RWPE2 (cell line): ENCODE measurements at regions not wholly inside any gene's neighbourhood (a gene's known extent, or its start where the extent isn't known, plus 50 kb on each side); places are given as distances from the start of the nearest gene placed in this dataset.

Experiments used
- ATAC-seq: fragments of 200-7000 bp; cut with Tn5 transposase; 3 replicates; pipeline ENCODE4 v1.9.1; 2021; ENCODE audit warnings: low read depth
- DNase-seq: peaks from one replicate; pipeline ENCODE4 v3.0.0-alpha.2; 2020; ENCODE audit warnings: low spot score
- H3K27ac ChIP-seq: fragments of 450-650 bp; 2 replicates; pipeline ENCODE4 v1.5.1; 2017; ENCODE audit warnings: mild to moderate bottlenecking; ENCODE audit not compliant: poor library complexity, severe bottlenecking
- H3K27me3 ChIP-seq: fragments of 250-450 bp; sonication (Bioruptor Pico); 2 replicates; pipeline ENCODE4 v1.5.1; 2021; ENCODE audit warnings: mild to moderate bottlenecking, moderate library complexity; ENCODE audit not compliant: insufficient read depth, poor library complexity, severe bottlenecking
- H3K36me3 ChIP-seq: fragments of 250-450 bp; sonication (Bioruptor Pico); 2 replicates; pipeline ENCODE4 v1.5.1; 2020; ENCODE audit warnings: low read depth, mild to moderate bottlenecking, moderate library complexity
- H3K4me1 ChIP-seq: fragments of 250-450 bp; sonication (Bioruptor Pico); 2 replicates; pipeline ENCODE4 v1.5.1; 2021; ENCODE audit warnings: mild to moderate bottlenecking, moderate library complexity; ENCODE audit not compliant: insufficient read depth, poor library complexity, severe bottlenecking
- H3K4me3 ChIP-seq: fragments of 250-450 bp; sonication (Bioruptor Pico); 2 replicates; pipeline ENCODE4 v1.5.1; 2021; ENCODE audit warnings: mild to moderate bottlenecking, moderate library complexity; ENCODE audit not compliant: severe bottlenecking
- H3K9me3 ChIP-seq: fragments of 250-450 bp; sonication (Bioruptor Pico); 2 replicates; pipeline ENCODE4 v1.5.1; 2021; ENCODE audit warnings: mild to moderate bottlenecking, moderate library complexity; ENCODE audit not compliant: severe bottlenecking
- TF ChIP-seq, protein P1 (sequence below): fragments of 450-650 bp; IDR thresholded peaks from one replicate; pipeline ENCODE4 v1.5.1; 2017; ENCODE audit warnings: mild to moderate bottlenecking, moderate library complexity; ENCODE audit not compliant: poor library complexity, severe bottlenecking

DNA sequence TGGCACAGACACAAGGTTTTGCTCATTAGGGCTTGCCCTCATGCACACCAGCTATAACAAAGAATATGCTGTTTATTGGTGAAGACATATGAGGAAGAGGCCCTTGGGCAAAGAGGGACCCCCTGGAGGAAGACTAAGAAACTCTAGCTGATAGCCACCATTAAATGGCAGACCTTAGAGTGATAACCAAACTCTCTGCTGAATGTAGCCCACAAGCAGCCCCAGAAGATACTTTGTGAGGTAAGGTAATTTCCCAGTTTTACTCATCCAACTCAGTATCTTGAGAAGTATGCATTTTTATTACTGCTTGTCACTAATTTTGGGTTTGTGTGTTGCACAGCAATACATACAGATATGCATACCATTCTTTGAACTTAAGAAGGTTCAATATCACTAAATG is 563.3 kb downstream of the DOK5 start:
- no peaks in the 10 kb centered on the region for H3K36me3 ChIP-seq
- H3K27me3 ChIP-seq, result no peaks in the 10 kb centered on the region
- no peaks in the 10 kb centered on the region for H3K4me1 ChIP-seq
- no peak for DNase-seq
- no peak overlapping the region for H3K4me3 ChIP-seq
- no peaks in the 10 kb centered on the region for H3K9me3 ChIP-seq
- H3K27ac ChIP-seq, result no peak overlapping the region
- TF ChIP-seq, protein P1, sequence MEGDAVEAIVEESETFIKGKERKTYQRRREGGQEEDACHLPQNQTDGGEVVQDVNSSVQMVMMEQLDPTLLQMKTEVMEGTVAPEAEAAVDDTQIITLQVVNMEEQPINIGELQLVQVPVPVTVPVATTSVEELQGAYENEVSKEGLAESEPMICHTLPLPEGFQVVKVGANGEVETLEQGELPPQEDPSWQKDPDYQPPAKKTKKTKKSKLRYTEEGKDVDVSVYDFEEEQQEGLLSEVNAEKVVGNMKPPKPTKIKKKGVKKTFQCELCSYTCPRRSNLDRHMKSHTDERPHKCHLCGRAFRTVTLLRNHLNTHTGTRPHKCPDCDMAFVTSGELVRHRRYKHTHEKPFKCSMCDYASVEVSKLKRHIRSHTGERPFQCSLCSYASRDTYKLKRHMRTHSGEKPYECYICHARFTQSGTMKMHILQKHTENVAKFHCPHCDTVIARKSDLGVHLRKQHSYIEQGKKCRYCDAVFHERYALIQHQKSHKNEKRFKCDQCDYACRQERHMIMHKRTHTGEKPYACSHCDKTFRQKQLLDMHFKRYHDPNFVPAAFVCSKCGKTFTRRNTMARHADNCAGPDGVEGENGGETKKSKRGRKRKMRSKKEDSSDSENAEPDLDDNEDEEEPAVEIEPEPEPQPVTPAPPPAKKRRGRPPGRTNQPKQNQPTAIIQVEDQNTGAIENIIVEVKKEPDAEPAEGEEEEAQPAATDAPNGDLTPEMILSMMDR, result no peak
- no peak for ATAC-seq

DNA sequence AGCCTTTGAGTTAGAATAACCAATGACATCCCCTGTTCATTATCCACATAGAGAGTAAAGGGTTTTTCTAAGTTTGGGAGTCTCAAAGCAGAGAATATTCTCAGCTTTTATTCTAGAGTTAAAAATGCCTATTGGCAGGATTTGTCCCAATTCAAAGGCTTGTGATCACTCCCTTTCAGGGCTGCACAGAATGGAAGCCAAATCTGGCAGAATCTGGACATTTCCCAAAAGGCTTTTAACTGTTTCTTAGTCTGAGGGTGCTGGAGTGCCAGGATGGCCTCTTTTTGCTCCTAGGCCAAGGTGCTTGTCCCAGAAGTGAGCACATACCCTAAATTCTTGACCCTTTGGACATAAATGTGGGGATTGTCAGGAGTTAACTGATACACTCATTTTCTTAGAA is 556.6 kb downstream of the DOK5 start:
- DNase-seq, result no peak
- H3K4me3 ChIP-seq, result no peak overlapping the region
- H3K36me3 ChIP-seq, result no peaks in the 10 kb centered on the region
- H3K9me3 ChIP-seq, result no peaks in the 10 kb centered on the region
- TF ChIP-seq, protein P1, result no peak
- H3K4me1 ChIP-seq, result no peaks in the 10 kb centered on the region
- ATAC-seq, result no peak
- no peaks in the 10 kb centered on the region for H3K27me3 ChIP-seq
- H3K27ac ChIP-seq, result no peak overlapping the region

DNA sequence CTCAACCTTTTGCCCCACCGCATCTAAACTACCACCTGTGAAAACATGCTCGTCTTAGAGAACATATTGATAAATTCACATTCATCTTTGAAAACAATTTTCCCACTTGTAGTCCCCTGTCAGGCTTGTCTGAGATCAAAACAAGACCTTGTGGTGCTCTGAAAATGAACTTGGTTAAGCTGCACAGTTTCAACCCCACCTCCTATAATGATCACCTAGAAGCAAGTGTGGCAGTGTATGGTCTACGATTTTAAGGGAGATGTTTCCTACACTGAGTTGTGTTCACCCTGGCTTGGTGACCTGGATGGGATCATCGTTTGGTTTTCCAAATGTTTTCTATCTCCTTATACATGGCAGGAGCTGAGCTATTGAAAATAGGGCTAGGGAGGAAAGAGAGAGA is 539.4 kb downstream of the DOK5 start:
- Histone ChIP-seq H3K4me1 (no peaks in the 10 kb centered on the region), H3K36me3 (no peaks in the 10 kb centered on the region), H3K27me3 (no peaks in the 10 kb centered on the region), H3K4me3 (no peak overlapping the region), H3K27ac (no peak overlapping the region), H3K9me3 (no peaks in the 10 kb centered on the region)
- TF ChIP-seq, protein P1, result no peak
- ATAC-seq (peak; percentile 32; the same call in 2 of the 3 replicates), DNase-seq (no peak)

DNA sequence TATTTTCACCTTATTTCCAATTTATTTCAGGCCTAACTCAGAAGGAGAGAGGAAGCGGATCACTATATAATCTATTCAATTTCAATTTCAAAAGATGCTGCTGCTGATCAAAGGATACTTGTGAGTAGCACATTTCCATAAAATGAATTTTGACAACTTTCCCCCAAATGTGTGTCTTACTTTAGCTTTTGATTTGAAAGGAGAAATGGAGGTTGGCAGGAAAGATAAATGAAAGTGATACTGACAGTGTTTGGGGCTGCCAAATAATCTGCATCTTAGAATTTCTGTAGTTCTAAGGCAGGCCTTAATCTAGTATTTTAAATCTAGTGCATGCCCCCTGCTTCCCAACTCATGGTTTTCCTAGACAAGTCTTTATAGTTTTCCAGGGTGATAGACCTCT is 535.4 kb downstream of the DOK5 start:
- Histone ChIP-seq H3K27ac (no peak overlapping the region), H3K4me1 (no peaks in the 10 kb centered on the region), H3K9me3 (no peaks in the 10 kb centered on the region), H3K4me3 (no peak overlapping the region), H3K27me3 (peaks cover 3% of the 10 kb centered on the region), H3K36me3 (no peaks in the 10 kb centered on the region)
- DNase-seq (no peak), ATAC-seq (no peak)
- TF ChIP-seq, protein P1, result no peak

DNA sequence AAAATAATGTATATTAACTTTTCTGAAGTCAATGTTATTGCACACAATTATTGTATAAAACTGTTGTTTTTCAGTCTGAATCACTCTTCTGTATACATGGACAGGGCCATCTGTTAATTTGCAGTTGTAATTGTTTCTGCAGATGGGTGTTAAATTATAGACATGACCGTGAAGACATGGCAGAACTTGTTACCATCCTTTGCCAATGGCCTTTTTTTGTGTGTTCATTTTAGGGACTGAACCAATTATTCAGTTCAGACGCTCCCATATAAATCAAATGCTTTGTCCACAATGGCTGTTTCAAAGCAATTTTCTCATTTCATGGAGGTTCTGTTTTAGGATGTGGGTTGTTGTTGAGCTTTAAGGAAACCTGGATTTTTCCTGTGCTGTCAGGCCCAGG is 533.7 kb downstream of the DOK5 start:
- ATAC-seq, result no peak
- TF ChIP-seq, protein P1, result no peak
- no peaks in the 10 kb centered on the region for H3K9me3 ChIP-seq

More for the DNA sequence above, 533.7 kb downstream of the DOK5 start:
- Histone ChIP-seq H3K36me3 (no peaks in the 10 kb centered on the region), H3K4me3 (no peak overlapping the region), H3K27me3 (peaks cover 17% of the 10 kb centered on the region), H3K4me1 (no peaks in the 10 kb centered on the region), H3K27ac (no peak overlapping the region)
- DNase-seq, result no peak
